Activated CD8-positive, alpha-beta memory T cell treated with anti-CD3 and anti-CD28 coated beads, Interleukin-2, amount 50 U/mL, for 1 hour (primary cell): ENCODE measurements at regions not wholly inside any gene's neighbourhood (a gene's known extent, or its start where the extent isn't known, plus 50 kb on each side); places are given as distances from the start of the nearest gene placed in this dataset.

Experiments used
- DNase-seq: peaks from one replicate; pipeline ENCODE4 v3.0.0-alpha.2; 2020; ENCODE audit errors: extremely low read depth

DNA sequence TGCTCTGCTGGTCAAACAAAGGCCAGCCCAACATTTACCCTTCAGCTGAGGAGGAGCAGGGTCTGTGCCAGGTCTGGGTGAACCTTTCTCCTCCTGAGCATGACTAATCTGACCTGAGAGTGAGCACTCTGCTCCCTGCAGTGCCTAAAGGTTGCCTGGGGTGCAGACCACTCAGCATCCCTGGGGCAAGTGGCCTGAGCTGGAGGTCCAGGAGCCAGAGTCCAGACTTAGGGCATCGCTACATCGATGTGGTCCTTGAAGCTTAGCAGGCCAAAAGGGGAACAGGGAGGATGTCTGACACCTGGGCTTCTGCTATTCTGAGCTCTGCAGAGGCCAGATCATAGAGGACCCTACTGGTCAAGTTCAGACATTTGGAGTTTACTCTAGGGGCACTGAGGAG, 119.1 kb downstream of the FAM43A start:
- no peak for DNase-seq

GRCh38 chr3:194805546-194805945, 119.9 kb downstream of the FAM43A start:
- no peak for DNase-seq

DNA sequence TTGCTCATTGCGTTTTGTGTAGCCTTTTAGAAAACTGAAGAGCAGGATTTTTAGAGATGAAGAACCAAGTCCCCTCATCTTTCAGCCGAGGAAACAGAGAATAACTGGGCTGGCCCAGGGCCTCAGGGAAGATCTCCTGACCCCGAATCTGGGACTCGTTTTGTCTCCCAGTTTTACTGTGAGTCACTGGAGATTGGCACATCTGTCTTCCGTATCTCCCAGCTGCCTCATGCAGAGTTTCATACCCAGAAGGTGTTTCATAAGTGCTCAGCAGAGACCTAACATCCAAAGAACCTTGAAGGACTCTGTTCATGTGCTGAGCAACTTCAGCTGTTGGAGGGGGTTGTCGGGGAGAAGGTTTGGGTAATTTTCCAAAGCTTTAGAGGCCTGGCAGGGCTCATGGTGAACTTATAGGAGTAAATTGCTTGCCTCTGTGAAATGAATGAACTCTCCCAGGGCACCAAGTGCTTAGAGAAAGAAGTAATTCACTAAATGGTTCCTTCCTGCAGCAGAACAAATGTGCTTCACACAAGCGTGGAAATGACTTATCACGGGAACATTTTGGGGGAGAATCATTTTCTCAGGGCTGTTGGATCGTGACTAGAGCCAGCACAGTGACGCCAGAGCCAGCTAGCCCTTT, 121.4 kb downstream of the FAM43A start:
- no peak for DNase-seq

- DNase-seq, result no peak
Measured at GRCh38 chr3:194808640-194809097, 123.0 kb downstream of the FAM43A start.

GRCh38 chr3:194809382-194809781, 123.7 kb downstream of the FAM43A start:
- DNase-seq, result no peak

DNA sequence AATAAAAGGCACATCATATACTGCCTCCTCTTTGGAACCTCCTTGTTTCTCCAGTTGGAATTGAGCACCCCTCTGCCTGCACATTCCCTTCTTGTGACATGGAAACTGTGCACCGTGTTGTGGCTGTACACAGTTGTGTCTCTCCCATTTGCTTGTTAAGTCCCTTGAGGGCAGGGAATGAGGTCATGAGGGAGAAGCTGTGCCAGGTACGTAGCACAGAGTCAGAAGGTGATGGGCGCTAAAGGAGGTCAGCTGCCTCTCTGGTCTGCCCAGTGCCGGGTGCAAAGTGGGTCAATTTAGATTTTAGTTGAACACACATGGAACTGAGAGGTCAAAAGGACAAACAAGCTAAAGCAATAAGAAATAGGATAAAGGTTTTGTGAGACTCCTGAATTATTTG, 124.4 kb downstream of the FAM43A start:
- DNase-seq, result no peak

GRCh38 chr3:194811118-194811517, 125.4 kb downstream of the FAM43A start:
- DNase-seq, result no peak

DNA sequence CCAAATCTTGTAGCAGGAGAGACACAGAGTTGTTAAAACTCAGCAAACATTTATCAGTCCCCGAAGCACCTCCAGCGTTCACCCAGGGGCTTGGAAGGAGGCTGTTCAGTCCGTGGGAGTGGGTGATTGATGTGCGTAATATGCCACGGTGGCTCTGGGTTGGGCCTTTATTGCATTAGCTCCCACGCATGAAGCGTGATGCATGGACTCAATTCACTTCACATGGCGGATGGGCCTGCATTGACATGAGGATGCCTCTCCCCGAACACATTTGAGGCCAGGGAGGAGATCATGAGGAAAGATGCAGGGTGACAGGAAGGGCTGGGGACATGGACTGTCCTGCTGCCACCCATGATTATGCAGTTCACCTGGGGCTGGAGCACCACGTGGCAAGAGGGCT, 126.5 kb downstream of the FAM43A start:
- DNase-seq, result no peak

DNA sequence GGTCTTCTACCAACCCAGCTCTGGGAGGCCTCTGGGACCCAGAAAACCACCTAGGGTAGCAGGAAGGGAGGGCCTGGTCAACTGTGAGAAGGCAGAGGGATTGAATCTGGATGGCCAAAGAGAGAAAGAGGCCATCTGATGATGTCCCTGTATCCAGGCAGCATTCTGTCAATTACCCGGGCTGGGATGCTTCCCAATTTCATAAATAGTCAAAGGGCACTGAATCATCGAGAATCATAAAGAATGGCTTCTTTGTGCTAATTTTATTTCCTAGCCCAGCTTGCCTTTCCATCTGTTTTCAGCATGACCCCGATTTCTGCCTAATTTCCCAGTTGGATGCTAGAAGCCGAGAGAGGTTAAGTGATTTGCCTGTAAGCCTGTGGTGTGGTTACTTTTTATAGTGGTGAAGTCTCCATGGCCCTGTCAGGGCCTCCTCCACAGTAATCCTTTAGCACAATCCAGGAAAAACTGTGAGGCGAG, 129.2 kb downstream of the FAM43A start:
- DNase-seq, result no peak

GRCh38 chr3:194816748-194817591, 131.3 kb downstream of the FAM43A start:
- no peak for DNase-seq

DNA sequence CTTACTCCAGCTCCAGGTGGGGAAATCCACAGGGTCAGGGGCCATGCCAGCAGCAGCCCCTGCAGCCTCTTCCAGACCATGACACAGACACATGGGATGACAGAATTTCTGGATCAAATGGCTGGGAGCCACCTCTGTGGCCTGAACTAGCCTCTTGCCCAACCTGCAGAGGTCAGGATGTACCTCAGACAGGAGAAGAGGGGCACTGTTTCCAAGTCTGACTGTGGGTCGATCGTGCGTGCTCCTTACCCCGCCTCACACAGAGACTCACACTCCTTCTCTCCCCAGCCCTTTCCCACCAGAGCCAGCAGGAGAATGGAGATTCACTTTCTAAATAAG, 131.9 kb downstream of the FAM43A start:
- DNase-seq, result no peak

- DNase-seq, result no peak
Measured at GRCh38 chr3:194817936-194818335, 132.3 kb downstream of the FAM43A start.

DNA sequence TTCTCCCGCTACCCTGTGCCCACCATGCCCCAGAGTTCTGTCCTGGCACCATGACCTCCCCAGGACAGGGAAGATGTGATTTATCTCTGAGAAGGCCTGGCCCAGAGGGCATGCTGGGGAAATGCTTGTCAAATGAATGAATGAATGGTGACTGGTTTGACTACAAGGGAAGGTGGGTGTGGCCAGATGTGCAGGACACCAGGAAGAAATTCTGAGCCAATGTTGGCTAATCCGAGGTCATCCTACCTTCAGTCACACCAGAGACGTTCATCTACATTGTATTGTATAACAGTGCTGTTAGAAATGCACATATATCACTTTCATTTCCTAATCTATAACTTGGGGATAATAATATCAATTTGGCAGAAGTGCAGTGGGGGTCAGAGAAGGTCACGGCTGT, 138.4 kb downstream of the FAM43A start:
- DNase-seq, result no peak

DNA sequence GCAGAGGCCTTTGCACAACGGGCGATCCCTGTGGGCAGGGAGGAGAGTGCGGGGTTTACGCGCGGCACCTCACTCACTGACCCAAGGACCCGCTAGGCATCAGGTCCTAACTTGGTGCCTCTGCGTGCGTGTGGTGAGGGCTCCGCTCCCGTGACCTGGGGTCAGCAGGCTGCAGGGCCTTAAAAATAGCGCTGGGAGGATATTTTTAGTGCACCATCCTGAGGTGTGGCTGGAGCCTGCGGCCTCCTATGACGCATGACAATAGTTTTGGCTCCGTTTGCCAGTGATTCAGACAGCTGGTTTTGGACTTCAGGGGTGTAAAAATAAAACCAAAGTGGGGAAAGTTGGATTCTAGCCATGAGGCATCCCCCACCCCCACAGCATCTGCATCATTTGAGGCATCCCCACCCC, 139.0 kb downstream of the FAM43A start:
- DNase-seq, result no peak

DNA sequence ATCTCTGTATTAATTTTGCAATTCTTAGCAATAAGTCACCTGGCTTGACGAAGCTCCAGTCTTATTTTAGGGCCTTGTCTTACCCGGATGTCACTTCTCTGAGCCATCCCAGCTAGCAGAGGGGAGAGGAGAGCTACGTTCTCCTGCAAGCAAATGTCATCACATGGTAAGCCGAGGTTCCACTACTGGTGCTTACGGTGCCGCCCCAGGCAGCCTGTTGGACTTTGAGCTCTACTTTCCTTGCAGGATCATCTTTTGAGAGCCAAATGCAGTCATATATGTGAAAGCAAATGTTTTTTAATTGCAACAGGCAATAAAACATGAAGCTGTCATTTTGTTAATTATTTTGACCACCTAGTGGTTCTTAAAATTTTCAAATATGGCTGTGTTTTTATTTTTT, 140.9 kb downstream of the FAM43A start:
- DNase-seq, result no peak

DNA sequence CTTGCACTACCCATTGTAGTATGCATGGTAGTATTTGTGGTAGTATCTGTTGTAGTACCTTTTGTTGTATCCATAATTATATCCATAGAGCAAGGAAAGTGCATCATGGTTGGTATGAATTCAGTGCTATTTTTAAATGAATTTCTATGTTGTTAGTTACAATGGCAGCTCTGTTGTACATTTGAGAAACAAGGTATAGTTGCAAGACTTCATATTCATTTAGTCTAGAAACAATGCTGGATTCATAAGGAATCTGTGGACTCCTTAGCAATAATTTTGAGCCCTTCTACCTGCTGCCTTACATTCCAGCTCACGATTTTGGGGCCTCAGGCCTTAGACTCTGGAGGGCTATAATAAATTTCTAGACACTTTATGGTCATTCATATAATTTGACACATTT, 141.8 kb downstream of the FAM43A start:
- DNase-seq, result no peak

DNA sequence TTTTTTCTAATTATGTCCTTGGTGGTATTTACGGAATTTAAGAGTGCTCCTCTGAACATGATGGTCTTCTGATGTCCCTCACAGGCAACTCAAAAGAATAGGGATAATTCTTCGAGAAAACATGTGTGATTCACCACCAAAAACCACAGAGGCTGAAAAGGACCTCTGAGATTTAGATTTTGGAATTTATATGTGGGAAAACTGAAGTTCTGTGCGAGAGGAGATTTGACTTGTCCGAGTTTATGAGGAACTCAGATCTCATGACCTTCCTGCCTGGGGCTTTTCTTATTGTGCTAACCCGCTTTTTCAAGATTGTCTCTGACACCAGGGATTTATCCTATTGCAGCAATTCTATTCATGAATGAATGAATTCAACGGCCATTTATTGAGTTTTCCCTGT, 142.4 kb downstream of the FAM43A start:
- no peak for DNase-seq

- no peak for DNase-seq
Measured at GRCh38 chr3:194828926-194829325, 143.2 kb downstream of the FAM43A start.

DNA sequence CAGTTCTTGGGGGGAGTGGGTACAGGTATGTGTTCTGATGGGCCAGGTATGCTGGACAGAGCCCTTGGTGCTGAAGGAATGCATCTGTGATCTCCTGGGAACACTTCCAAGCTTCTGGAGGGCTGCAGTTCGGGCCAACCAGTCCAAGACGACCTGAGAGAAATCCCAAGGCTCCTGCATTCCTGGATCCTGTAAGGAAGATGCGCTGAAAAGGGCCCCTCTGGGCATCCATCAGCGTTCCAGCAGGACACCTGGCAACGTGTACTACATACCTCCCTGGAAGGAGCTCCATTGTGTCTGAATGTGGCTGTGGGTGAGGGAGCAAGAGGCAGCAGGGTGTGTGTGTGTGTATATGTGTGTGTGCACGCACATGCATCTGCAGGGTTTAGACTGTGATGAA, 144.7 kb downstream of the FAM43A start:
- DNase-seq, result no peak

DNA sequence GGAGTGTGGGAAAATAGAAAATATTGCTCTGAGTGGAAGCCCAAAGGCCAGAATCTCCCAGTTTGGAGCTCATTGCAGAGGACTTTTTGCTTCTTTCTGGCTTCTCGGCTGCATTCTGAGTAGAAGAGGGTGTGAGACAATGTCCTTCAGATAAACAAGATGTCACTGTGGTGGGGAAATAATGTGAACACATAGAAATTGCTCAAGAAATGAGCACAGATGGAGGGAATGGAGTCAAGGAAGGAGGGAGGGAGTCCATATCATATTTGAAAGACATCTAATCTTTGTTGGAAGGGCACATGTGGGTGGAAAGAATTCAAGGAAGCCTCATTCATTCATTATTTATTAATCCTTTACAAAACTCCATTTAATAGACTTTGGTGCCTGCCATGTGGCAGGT, 145.3 kb downstream of the FAM43A start:
- DNase-seq, result no peak

DNA sequence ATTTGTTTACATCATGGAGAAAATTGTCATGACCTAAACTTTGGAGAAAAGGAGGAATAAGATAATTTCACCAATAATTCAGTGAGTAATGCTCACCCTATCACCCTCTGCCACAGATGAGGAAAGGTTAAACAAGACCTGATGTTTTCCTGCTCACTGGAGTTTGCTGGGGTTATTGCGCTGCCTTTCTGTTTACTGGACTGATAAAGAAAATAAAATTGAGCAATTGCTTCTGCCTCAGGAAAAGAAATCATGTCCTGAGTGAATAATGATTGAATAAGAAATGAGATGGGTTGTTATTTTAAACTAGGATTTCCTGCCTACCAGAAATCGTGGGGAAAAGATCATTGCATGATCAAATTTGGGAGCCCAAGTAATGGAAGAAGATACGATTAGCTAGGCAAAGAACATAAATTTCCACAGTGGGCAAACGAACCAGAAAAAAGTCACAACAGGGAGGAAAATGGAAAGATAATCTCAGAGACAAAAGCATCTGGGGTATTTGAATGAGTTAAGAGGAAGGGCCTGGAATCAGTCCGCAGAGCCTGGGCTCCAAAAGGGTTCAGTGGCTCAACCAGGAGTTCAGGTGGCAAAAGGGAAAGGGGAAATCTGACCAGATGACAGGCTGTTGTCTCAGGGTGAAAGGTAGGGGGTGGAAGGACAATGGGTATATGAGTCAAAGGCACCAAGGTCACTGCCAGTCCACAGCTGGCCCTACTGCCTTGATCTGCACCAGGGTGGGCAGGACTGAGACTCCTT, 146.8 kb downstream of the FAM43A start:
- no peak for DNase-seq

GRCh38 chr3:194833114-194833910, 147.6 kb downstream of the FAM43A start:
- DNase-seq, result no peak
